ENCODE measurements at regions not wholly inside any gene's neighbourhood (a gene's known extent, or its start where the extent isn't known, plus 50 kb on each side); places are given as distances from the start of the nearest gene placed in this dataset.

DNA sequence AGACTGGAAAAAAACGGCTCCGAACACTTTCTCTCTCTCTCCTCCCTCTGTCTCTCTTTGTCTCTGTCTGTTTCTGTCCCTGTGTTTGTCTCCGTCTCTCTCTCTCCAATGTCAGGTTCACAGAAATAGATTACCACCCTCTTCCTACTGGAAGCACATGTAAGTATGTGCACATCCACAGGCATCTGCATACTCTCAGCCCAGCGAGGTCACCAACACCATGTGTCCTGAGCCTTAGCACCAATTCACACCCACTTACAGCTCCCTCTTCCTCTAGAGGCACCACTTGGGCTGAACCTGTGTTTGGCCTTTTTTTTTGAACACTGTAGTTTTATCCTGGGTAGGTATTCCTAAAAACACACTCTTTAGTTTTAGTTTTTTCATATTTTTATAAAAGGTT is 130.5 kb downstream of the ETS2 start:
- Histone ChIP-seq H3K9me3 (no peaks in the 10 kb centered on the region), H3K4me1 (no peaks in the 10 kb centered on the region), H3K36me3 (no peaks in the 10 kb centered on the region), H3K27ac (no peak overlapping the region), H3K27me3 (no peaks in the 10 kb centered on the region), H3K4me3 (no peak overlapping the region)
- TF ChIP-seq, protein P1, sequence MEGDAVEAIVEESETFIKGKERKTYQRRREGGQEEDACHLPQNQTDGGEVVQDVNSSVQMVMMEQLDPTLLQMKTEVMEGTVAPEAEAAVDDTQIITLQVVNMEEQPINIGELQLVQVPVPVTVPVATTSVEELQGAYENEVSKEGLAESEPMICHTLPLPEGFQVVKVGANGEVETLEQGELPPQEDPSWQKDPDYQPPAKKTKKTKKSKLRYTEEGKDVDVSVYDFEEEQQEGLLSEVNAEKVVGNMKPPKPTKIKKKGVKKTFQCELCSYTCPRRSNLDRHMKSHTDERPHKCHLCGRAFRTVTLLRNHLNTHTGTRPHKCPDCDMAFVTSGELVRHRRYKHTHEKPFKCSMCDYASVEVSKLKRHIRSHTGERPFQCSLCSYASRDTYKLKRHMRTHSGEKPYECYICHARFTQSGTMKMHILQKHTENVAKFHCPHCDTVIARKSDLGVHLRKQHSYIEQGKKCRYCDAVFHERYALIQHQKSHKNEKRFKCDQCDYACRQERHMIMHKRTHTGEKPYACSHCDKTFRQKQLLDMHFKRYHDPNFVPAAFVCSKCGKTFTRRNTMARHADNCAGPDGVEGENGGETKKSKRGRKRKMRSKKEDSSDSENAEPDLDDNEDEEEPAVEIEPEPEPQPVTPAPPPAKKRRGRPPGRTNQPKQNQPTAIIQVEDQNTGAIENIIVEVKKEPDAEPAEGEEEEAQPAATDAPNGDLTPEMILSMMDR (IDR thresholded peaks at IDR 0.05): no peak
- TF ChIP-seq POLR2A (IDR thresholded peaks at IDR 0.05): no peak
- TF ChIP-seq EP300 (IDR thresholded peaks at IDR 0.05): no peak
- TF ChIP-seq POLR2AphosphoS5 (IDR thresholded peaks at IDR 0.05): no peak
- DNase-seq: no peak
- intact Hi-C loops (cut with DNase I): no loop called here
- WGBS, 2 donors: 79 to 82% methylated on average over 4 of the region's 4 CpGs

DNA sequence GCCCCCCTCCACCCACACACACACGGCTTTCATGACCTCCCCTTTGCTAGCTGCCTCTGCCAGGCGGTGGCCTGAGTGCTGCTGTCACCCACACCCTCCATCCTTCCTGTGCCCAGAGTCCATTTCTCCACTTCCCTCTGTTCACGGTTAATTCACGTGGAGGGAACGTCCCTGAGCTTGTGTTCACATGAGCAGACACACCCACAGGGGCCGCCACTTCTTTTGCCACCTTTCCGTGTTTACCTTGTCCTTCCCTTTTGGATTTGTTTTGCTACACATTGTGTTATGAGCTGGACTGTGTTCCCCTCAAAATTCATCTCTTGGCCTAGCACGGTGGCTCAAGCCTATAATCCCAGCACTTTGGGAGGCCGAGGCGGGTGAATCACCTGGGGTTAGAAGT is 128.0 kb downstream of the ETS2 start:
- H3K27me3 ChIP-seq: no peaks in the 10 kb centered on the region
- WGBS, 2 donors: 43 to 72% methylated on average over 10 of the region's 10 CpGs
- DNase-seq: no peak
- H3K36me3 ChIP-seq: no peaks in the 10 kb centered on the region
- no peak overlapping the region for H3K4me3 ChIP-seq
- intact Hi-C loops (cut with DNase I): no loop called here
- H3K9me3 ChIP-seq: no peaks in the 10 kb centered on the region
- no peak overlapping the region for H3K27ac ChIP-seq
- no peaks in the 10 kb centered on the region for H3K4me1 ChIP-seq
- TF ChIP-seq EP300 (IDR thresholded peaks at IDR 0.05) (no peak), POLR2AphosphoS5 (IDR thresholded peaks at IDR 0.05) (no peak), POLR2A (IDR thresholded peaks at IDR 0.05) (no peak)
- TF ChIP-seq, protein P1 (IDR thresholded peaks at IDR 0.05): no peak

DNA sequence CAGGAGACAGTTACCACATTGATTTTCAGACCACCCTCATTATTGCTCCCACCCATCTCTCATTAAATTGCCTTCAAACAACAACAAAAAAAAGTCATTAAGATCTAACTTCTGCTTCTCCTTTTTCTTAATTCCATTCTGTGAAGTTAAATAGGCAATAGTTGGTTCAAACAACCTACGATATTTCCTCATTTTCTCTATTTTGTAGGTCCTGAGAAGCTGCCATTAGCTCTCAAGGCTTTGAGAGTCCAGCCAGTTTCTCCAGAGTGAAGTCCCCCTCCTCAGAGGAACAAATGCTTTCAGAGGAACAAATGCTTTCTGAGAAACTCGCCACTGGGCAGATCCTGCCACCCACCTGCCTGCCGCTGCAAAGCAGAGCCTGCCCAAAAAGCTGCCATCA is 125.6 kb downstream of the ETS2 start:
- no peak overlapping the region for H3K27ac ChIP-seq
- H3K4me1 ChIP-seq: peaks cover 0 to 5% (median 4%) of the 10 kb centered on the region in 4 donors
- intact Hi-C loops (cut with DNase I): no loop called here
- H3K36me3 ChIP-seq: no peaks in the 10 kb centered on the region
- TF ChIP-seq POLR2A (IDR thresholded peaks at IDR 0.05) (no peak), EP300 (IDR thresholded peaks at IDR 0.05) (no peak), POLR2AphosphoS5 (IDR thresholded peaks at IDR 0.05) (no peak)
- TF ChIP-seq, protein P1 (IDR thresholded peaks at IDR 0.05): no peak
- WGBS, 2 donors: 88 to 93% methylated on average over 3 of the region's 3 CpGs
- DNase-seq: peak; percentile 24
- H3K4me3 ChIP-seq: no peak overlapping the region
- no peaks in the 10 kb centered on the region for H3K9me3 ChIP-seq
- no peaks in the 10 kb centered on the region for H3K27me3 ChIP-seq

DNA sequence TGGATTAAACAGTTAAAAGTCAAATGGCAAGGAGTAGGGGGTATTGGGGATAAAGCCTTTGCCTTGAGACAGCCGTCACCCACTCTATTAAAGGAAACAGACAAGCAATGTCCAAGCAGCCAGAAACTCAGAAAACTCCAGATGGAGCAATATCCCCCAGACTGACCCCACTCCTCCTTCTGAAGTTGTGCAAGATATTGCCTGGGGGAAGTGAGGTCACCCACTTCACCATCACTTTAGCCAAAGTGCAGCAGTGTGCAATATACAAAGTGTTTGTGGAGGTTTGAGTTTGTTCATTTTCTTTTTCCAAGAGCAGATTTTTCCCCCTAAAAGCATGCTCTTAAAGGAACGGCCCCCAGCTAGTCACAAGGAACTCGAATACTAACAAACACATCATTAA is 125.1 kb downstream of the ETS2 start:
- Histone ChIP-seq H3K4me3 (no peak overlapping the region), H3K27me3 (no peaks in the 10 kb centered on the region), H3K4me1 (peaks cover 0 to 9% (median 8%) of the 10 kb centered on the region in 4 donors), H3K36me3 (no peaks in the 10 kb centered on the region), H3K9me3 (no peaks in the 10 kb centered on the region), H3K27ac (peak overlapping the region in 2 of 4 donors; percentile 11 to 33)
- intact Hi-C loops (cut with DNase I): no loop called here
- TF ChIP-seq POLR2AphosphoS5 (IDR thresholded peaks at IDR 0.05) (peak in 3 of 4 donors; percentile 29 to 50 (median 37)), POLR2A (IDR thresholded peaks at IDR 0.05) (no peak)
- DNase-seq: peak; percentile 74
- WGBS, 2 donors: 56 to 60% methylated on average over 3 of the region's 3 CpGs

DNA sequence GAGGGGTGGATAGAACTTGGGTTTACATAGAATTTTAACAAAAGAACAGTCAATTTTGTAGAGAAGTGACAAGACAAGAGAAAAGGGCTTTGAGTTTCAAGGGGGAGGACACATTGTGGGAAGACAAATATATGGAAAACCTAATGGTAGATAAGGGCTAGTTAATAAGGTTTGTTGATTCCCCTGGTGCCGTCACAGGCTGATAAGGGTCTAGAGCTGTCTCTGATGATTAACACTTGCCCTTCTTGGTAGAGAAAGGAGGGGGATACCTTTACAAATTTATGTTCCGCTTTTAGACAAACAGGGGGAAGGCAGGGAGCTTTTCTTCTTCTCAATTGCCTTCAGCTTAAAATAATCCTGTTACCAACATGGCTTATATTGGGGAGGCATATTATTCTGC is 124.3 kb downstream of the ETS2 start:
- DNase-seq: peak; percentile 6
- no peaks in the 10 kb centered on the region for H3K36me3 ChIP-seq
- peaks cover 0 to 16% (median 16%) of the 10 kb centered on the region in 4 donors for H3K4me1 ChIP-seq
- TF ChIP-seq, protein P1 (IDR thresholded peaks at IDR 0.05): no peak
- TF ChIP-seq POLR2AphosphoS5 (IDR thresholded peaks at IDR 0.05) (no peak), EP300 (IDR thresholded peaks at IDR 0.05) (no peak), POLR2A (IDR thresholded peaks at IDR 0.05) (no peak)
- no peak overlapping the region for H3K4me3 ChIP-seq
- 90 to 92% methylated on average over 2 of the region's 2 CpGs for WGBS, 2 donors
- no peaks in the 10 kb centered on the region for H3K27me3 ChIP-seq
- H3K27ac ChIP-seq: no peak overlapping the region
- H3K9me3 ChIP-seq: no peaks in the 10 kb centered on the region
- intact Hi-C loops (cut with DNase I): no loop called here

Data from sigmoid colon (tissue), 6 donors.